NCI-H1048 (cell line): ENCODE measurements at regions not wholly inside any gene's neighbourhood (a gene's known extent, or its start where the extent isn't known, plus 50 kb on each side); places are given as distances from the start of the nearest gene placed in this dataset.

Experiments
- DNase-seq: peaks from one replicate; lab custom pipeline; 2025; lab: John Stamatoyannopoulos, UW

DNA sequence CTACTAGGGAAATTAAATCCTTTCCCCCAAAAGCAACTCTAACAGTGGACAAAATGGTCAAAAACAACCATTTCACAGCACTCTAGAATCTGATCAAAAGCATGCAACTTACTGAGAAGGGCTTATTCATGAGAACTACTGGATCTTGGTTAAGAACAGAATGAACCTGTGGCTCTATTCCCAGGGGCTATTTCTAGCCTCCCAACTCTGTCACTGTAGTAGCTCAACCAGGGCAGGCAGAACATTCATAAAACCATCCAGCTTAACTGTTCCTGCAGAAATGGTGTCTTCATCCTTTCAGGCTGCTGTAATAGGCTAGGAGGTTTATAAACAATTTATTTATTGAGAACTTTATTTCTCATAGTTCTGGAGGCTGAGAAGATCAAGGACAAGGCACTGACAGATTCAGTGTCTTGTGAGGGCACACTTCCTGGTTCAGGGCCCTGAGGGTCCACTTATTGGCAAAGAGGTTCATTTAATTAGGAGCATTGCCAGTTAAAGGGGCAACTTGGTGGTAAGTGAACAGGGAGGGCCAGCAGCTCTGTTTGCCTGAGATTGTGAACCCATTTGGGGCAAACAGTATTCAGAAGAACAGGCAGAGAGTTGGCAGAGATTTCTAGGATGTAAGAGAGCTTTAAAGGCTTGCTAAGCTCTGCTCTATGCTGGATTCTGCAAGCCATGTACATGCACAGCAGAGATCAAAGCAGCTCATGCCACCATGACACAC, 238.5 kb upstream of the FBXL7 start:
- DNase-seq = no peak

DNA sequence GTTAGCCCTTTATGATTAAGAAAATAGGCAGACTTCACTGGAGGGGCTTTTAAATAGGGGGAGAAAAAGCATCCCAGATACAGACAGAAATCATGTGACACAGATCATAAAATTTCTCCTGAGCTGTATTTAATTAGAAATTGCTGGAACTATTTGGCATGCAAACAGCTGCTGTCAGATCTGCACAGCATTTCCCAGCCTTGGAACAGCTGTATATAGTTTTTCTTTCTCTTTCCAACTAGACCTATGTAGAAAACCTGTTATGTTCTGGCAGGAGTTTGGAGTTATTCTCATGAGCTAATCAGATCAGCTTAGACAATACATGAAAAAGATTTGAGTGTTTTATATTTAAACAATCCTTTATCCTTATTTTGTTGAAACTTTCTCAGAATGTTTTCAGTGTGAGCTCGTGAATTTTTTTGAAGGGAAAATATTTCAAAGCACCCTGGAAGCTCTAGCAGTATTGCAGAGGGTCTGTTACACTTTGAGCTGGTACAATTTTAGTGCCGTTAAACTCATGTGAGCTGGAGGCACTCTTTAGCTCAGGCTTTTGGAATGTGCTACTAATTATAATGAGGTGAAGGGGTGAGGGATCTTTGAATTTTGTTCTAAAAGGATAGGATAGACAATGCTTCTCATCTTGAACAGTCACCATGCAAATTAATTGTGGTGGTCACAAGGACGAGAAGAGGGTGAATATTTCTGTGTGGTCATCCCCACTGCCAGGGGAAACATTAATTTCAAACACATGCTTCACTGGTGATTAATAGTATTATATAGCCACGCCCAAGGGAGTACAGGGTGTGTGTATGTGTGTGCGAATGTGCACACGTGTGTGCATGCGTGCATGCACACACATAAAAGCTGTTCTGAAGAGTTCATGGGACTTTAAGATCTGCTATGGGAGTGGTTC, 239.4 kb upstream of the FBXL7 start:
- DNase-seq = no peak

DNA sequence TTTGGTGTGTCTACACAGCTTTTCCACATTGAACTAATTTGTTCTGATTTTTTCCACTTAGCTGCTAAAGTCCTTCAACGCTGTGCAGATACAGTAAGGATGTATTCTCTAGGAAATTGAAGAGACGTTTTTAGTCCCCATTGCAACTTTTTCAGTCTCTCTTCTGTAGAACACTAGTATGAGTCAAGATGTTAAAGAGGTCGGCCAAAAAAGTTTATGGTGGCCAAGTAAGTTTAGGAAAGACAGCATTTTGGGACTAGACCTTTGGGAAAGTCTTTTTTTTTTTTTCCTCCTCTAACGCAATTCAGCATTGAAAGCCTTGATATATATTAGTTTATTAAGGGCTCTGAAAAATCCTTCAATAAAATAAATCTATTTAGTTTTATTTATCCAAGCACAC, 243.5 kb upstream of the FBXL7 start:
- DNase-seq = no peak

DNA sequence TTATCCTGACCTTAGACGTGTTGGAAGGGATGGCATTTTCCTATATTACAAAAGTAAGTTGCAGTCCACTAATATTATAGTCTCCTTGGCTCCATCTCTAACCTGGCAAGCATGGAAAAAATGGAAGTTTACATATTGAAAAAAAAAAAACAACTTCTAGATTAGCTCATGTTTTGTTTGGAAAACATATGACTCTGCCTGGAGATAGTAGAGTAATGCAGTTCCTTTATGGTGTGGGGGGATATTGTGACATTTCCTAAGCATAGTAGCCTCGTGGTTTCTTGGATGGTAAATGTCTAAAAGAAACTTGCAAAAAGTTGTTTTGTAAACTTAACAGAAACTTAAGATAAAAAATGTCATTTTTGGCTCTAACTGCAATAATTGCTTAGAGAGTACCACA, 244.4 kb upstream of the FBXL7 start:
- no peak for DNase-seq

DNA sequence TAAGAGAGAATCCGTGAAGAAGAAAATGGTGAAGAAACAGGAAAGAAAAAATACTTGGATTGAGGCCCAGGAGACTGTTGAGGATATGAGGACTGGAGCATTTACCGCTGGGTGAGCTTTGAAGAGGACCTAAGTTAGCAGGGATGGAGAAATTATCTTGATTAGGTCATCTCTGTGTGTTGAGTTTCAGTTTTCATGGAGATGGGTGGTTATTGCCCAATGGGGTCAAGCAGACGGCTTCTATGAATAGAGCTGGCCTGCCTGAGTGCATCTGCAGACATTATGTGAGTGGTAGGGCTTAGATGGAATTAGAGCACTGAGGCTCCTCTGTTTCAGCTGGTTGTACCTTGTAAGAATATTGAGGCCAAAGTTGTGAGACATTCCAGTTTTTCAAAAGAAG, 245.4 kb upstream of the FBXL7 start:
- DNase-seq = no peak

DNA sequence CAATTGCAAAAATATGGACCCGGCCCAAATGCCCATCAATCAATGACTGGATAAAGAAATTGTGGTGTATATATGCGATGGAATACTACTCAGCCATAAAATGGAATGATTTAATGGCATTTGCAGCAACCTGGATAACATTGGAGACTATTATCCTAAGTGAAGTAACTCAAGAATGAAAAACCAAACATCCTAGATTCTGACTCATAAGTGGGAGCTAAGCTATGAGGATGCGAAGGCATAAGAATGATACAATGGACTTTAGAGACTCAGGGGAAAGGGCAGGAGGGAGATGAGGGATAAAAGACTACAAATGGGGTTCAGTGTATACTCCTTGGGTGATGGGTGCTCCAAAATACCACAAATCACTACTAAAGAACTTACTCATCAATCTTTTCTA, 247.6 kb upstream of the FBXL7 start:
- no peak for DNase-seq

DNA sequence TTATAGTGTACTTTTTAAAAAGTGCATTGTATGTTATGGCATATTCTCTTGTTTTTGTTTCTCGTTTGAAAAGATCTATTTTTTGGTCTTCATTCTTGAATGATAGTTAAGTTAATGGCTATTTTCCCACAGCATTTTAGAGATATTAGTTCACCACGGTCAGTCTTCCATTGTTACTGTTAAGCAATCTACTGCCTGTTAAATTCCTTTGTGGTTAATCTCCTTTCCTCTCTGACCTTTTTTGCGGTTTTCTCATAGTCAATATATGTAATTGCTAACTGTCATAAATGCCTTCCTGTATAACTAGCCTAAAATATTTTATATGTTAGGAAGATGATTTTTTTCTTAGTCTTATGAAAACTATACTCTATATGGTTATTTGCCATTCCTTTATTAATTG, 250.8 kb upstream of the FBXL7 start:
- DNase-seq = no peak

DNA sequence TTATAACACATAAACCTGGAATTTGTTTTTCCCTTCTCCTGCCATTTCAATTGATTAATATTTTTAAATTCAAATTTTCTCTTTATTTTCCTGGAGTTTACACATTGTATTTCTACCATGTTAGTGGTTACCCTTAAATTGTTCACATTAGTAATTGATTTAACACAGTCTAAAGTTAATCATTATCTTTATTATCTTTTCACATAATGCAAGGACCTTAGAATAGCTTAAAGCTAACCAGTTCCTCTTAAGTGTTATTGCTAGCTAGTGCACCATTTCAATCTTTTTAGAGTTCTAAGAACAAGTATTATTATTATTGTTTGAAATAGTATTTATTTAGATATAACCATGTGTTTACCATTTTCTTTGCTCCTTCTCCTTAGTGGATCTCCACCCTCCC, 251.2 kb upstream of the FBXL7 start:
- DNase-seq = no peak

DNA sequence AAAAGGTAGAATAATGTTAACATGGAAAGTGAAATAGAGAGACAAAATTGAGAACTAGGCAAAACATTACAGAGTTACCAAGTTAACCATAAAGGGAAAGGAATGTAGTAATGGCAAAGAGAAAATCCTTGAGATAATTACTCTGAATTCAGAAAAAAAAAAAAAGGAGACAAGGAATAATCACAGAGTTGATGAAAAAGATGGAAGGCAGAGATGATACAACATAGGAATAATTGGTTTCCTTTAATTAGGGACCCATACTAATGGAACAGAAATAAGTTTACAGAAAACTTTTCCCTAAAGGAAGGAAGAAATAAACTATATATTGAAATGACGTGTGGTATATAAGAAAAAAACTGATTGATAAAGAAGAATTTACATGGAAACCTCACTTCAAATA, 254.1 kb upstream of the FBXL7 start:
- no peak for DNase-seq

DNA sequence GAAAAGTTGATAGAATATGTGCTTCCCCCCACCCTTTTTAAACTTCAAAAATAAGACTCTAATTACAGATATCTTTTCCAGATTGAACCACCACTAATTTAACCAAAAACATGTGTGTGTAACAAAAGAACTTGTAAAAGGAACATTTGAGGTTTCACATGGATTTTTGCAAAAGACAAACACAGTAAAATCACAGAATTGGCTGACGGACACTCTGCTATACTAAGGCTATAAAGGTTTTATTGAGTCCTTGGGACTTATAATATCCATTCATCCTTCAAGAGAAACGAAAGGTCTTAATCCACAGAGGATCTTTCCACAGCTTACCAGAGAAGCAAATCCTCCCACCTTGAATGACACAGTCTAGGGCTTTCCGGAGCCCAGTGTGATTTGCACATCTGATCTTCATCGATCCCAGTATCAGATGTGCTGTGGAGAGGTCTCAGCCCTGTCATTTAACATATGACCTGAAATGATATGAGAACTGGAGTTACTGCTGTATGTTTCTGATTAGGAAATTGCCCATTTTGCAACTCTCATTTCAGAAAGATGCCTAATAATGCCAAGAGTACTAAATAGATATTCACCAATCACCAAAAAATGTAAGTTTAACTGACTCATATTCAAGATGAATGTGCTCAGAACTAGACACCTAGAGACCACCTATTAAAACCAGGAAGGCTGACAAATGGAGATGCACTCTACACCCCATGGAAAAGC, 256.5 kb upstream of the FBXL7 start:
- DNase-seq = no peak

DNA sequence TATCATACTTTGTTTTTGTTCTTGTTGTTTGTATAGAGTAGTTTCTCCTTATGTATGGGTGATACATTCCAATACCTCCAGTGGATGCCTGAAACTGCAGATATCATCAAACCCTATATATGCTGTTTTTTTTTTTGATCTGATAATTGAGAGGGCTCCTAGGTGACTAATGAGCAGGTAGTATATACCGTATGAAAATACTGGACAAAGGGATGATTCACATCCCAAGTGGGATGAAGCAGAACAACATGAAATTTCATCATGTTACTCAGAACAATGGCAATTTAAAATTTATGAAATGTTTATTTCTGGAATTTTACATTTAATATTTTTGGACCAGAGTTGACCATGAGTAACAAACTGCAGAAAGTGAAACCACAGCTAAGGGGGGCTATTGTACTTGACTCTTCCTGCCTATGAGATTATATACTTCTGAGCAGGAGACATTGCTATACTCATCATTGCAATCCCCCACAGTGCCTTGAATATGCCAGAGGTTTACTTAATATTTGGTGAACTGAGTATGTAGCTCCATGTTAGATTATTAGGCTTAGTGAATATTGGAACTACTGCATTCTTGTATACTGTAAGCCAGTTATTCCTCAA, 258.7 kb upstream of the FBXL7 start:
- no peak for DNase-seq

DNA sequence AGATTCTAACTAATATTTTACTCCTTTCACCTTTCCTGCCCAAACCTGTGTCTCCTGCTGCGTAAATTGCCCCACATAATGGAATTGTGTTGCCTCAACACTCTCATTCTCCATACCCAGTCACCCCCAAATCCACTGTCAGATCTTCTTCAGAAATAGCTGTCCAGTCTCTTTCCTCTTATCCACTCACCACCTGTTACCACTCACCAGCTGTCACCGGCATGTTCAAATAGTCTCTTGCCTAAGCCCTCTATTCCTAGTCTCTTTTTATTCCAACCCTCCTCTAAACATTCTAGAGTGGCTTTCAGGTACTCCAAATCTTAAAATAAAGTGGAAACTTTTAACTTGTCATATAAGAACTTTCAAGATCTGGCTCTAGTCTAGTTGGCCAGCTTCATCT, 262.0 kb upstream of the FBXL7 start:
- DNase-seq = no peak

DNA sequence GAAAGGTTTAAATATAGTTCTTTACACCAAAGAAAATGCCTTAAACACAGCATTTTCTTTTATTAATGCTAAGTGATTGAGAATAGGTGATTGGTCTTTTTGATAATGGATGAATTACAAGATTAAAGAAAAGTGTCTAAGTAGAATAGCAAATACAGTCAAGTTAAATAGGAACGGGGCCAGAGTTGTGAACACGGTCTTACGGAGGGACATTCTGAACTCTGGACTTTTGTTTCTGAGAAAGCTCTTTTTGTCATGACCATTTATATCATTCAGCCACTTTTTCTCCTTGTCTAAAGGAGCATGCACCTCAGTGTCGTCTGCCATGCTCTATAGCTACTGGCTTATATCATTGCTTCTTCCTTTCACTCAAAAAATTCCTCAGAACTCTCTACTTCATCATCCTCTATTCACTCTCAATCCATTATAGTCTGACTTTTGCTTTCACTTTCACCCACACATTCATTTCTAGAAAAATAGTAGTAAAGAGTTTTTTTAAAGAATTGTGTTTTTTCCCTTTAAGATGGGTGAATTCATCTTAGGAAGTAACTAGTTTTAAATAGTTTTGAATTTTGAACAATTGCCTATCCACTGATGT, 263.0 kb upstream of the FBXL7 start:
- DNase-seq = no peak

DNA sequence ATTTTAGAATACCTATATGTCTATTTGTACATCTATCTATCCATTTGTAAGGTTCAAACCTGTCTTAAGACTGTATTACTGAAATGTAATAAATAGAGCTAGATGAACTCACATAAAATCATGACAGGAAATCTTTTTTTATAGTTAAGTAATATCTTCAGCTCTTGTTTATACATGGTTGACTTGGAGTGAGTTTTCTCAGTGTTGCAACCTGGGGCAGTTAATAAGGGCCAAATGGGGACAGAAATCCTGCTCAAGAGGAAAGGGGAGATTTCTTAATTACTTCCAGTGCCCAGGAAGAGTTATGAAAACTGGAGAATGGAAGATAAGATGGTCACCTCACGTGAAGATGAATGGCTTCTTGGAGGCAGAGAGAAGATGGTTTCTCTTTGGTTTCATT, 265.1 kb upstream of the FBXL7 start:
- no peak for DNase-seq

DNA sequence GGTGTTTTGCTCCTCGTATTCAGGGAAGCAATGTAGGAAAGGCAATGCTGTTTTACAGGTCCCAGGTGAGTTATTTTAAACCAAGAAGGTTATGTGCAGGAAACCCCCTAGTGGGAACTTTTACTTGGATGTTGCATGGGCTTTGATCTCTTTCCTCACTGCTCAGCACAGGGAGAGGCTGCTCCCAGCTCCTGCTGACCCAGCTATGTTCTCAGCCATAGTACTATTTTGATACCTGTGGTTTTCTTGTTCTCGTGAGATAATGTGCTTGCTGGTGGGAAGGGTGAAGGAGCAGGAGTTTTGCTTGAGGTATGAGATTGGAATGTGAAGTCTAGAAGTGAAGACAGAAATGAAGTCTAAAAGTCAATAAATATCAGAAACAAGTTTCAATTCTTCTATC, 265.6 kb upstream of the FBXL7 start:
- DNase-seq = no peak

DNA sequence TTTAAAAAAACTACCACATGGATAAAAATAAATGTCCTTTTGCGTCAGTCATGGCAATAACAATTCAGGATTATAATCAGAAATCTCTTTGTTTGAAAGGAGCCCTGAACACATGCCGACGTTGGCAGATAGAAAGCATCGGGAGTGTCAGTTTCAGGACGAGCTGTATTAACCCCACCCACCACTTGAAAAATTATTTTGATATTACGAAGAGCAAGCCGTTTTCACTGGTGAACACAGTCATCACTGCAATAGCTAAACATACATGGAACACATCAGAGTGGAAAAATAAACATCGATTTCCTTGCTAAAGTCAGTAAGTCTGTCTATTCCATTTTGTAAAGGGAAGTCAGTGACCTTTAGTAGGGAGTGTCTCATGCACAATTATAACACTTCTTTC, 266.4 kb upstream of the FBXL7 start:
- DNase-seq = no peak

DNA sequence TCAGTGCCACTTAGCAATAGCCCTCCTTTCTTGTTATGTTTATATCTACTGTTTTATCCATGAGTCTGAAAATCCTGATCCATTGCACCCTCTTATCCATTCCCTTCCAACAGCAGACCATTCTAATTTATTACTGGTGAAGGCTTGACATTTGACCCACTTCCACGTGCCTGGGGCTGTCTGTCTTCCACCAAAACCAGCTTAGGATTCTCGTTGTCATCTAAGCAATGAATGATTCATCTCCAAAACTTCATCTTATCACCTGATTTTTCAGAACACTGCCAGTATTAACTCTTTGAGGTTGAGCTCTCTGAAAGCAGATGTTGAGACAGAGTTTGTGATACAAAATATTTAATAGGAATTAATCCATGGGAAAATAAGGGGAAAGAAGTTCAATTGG, 277.8 kb upstream of the FBXL7 start:
- no peak for DNase-seq

DNA sequence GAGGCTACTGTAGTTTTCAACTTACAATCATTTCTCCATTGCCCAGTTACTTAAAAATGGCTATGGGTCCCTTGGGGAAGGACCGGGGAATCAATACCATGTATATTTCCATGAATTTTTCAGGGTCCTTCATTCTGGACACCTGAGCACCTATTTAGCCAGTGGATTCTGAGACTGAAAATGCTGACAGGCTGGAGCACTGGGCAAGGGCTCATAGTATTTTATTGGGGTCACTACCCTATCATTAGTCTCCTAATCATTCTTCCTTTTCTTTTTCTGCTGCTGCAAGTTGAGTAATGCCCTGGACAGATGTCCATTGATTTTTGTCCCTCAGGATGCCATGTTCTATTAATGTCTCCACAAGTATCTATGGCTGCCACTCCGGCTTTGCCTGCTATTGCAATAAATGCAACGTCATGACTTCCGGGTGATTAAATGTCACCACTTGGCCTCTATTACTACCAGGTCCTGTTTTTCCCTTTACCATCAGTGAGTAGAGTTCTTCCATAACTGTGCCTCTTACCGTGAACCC, 279.3 kb upstream of the FBXL7 start:
- DNase-seq = no peak

DNA sequence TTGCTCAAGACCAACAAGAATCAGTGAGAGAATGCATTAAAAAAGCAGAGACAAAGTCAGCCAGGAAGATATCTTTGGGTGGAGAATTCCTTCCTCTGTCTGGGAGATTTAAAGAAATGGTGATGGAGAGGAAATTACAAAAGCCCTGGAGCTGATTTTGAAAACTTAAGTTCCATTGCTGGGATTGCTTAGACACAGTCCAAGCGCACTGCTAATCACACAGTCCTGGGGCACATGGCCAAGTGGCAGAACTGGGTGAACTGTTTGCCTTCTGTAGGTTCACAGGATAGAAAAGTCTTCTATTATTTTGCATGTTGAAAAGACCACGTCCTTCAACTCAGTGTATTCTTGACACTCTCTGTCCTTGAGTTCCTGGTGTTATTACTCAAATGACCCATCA, 284.9 kb upstream of the FBXL7 start:
- no peak for DNase-seq

DNA sequence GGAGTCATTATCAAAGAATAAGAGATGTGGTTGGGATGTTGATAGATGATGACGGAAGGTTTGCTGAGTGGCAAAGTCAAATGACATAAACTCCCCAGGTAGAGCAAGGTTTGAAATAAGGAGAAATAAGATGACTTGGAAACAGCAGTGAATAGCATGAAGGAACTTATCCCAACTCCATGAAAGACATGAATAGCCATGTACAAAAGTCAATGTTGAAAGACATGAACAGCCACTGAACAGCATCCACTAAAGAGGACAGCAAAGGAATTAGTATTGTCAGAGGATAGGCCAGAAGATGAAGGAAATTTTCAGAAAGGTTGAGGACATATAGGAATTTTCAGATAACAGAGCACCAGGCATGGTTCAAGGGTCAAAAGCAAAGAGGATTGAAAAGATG, 286.0 kb upstream of the FBXL7 start:
- no peak for DNase-seq

DNA sequence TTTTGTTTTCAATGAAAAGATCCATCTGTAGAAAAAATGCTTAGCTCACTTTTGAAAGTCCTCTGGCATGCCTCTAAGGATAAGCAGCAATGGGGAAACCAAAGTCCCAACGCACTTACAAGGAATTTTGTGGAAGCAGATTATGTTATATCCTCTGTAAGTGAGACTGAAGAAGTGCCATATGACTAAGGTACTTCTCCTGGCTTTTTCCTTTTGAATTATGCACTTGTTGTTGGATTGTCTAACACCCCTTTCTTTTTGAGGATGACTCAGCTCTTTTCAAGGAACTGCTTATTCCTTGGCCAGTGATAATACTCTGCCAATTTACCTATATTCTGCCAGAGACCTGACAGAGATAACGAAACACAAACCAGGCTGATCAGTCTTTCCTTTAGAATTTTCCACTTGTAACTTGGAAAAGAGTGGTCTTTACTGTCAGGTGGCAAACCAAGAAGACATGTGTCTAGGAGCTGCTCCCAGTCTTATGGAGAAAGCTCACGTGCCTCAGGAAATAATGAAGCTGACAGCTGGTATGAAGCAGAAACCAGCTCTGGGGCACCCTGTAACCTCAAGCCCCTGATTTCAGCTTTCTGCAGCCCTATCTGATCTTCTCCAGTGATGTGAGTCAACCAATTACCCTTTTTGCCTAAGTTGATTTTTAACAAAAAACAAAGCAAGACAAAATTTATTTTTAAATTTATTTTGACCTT, 290.8 kb upstream of the FBXL7 start:
- no peak for DNase-seq
